ENCODE measurements at regions not wholly inside any gene's neighbourhood (a gene's known extent, or its start where the extent isn't known, plus 50 kb on each side); places are given as distances from the start of the nearest gene placed in this dataset.

DNA sequence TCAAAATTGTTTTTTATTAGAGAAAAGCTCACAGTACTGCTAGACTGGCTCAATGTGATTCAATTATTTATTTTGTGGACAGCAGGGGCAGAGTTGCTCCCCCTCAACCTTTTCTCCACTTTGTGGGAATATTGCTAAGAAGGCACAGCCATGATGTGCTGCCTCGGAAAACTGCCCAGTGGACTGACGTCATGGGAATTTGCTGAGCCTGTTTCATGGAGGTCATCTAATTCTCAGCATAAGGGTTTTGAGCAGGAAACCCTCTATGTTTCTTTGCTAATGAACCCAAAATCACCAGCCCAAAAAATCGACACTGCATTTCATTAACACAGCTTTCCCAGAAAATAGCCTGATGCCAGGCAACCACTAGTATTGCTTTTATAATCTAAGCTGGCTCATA, 228.8 kb upstream of the FAM3C start:
- TF ChIP-seq, protein P1, sequence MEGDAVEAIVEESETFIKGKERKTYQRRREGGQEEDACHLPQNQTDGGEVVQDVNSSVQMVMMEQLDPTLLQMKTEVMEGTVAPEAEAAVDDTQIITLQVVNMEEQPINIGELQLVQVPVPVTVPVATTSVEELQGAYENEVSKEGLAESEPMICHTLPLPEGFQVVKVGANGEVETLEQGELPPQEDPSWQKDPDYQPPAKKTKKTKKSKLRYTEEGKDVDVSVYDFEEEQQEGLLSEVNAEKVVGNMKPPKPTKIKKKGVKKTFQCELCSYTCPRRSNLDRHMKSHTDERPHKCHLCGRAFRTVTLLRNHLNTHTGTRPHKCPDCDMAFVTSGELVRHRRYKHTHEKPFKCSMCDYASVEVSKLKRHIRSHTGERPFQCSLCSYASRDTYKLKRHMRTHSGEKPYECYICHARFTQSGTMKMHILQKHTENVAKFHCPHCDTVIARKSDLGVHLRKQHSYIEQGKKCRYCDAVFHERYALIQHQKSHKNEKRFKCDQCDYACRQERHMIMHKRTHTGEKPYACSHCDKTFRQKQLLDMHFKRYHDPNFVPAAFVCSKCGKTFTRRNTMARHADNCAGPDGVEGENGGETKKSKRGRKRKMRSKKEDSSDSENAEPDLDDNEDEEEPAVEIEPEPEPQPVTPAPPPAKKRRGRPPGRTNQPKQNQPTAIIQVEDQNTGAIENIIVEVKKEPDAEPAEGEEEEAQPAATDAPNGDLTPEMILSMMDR (IDR thresholded peaks at IDR 0.05; ENCODE audit: control insufficient read depth, extremely low read depth, insufficient read depth) = no peak
- no peak overlapping the region for H3K4me3 ChIP-seq (ENCODE audit: low read depth, low read length)
- DNase-seq (ENCODE audit: low read depth) = no peak

DNA sequence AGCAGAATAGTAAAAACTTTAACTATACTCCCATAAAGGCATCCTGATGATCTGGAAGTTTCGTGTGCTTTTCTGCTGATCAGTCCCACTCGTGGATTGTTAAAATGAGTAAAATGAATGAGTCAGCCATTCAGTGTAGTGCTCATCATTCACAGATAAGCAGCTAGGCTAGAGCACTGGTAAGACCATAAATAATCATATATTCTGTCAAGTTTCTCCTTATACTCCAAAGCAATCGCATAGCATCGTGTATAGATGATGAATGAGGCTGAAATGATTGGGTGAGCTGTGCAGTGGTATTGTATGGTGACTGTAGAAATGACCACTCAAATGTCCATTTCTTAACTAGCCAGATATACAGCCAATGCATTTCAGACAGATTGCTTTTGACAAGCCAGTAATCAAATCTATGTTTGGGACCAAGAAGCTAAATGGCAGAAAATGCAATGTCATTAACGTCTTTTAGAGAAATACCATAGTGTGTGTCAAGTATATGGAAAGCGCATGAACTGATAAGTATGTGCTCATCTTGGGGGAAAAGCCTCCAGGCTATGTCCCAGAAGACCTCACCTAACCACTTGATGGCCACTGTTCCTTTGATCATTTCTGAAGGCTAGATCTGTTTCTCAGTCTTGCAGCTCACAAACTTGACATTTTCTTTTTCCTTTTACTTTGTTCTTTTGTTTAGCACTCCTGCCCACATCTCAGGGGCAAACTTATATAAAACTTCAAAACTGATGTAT, 227.2 kb upstream of the FAM3C start:
- DNase-seq (ENCODE audit: low read depth) = no peak
- no peak overlapping the region for H3K4me3 ChIP-seq (ENCODE audit: low read depth, low read length)
- TF ChIP-seq, protein P1 (IDR thresholded peaks at IDR 0.05; ENCODE audit: control insufficient read depth, extremely low read depth, insufficient read depth) = no peak

DNA sequence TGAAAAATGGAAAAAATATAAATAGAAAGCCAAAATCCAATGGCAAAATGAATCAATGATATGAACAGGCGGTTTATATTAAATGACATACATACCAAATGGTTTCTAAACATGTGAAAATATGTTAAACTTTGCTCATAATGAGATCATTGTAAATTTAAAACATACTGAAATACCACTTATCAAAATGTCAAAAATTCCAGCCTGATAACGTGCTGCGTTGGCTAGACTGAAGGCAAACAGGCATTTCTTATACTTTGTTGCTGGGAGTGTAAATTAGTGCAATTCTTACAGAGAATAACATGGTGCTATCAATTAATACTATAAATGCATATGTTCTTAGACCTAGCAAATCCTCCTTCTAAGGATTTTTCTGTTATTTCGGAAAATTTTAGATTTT, 225.8 kb upstream of the FAM3C start:
- H3K4me3 ChIP-seq (ENCODE audit: low read depth, low read length) = no peak overlapping the region
- no peak for DNase-seq (ENCODE audit: low read depth)
- TF ChIP-seq, protein P1 (IDR thresholded peaks at IDR 0.05; ENCODE audit: control insufficient read depth, extremely low read depth, insufficient read depth) = no peak

DNA sequence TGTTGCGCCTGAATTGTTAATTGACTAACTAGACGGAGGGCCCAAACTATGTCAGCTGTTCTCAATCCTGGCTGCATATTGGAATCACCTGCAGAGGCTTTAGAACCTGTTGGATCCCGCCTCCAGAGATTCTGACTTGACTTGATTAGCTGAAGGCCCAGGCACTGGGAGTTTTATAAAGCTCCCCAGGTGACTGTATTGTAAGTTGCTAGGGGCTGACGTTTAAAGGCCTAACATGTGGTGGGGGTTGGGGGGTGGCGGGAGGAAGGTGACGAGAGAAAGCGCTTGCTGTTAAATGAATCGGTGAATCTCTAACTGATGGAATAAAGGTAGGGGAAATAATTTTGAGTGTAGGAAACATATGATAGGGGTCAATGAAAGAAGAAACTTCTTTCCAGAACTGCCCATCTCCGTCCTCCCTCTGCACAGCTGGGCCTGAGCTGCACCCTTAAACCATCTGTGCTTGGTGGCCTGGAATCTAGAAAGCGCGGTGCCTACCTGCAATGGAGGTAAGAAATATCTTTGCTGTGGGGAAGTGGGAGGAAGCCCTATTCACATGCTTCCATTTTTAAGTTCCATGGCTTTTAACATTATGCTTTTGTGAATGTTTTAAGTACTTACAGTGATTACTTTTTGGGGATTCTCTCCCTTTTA, 225.0 kb upstream of the FAM3C start:
- TF ChIP-seq, protein P1 (IDR thresholded peaks at IDR 0.05; ENCODE audit: control insufficient read depth, extremely low read depth, insufficient read depth) = no peak
- no peak for DNase-seq (ENCODE audit: low read depth)
- no peak overlapping the region for H3K4me3 ChIP-seq (ENCODE audit: low read depth, low read length)

DNA sequence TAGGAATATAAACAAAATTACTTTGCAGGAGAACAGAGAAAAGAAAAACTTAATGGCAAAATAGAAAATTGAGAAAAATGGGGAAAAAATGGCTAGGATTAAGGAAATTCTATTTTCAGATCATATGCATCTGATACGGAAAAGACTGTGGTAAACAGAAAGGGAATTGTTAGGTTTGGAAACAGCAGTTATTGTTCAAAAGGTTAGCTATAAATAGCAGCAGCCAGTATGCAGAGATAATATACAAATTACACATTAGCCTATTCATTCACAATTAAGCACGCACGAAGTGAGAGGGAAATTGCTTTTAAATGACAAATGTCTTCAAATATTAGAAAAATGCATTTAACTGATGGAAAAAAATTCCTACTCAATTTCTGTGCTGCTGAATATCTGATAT, 224.1 kb upstream of the FAM3C start:
- DNase-seq (ENCODE audit: low read depth) = no peak
- TF ChIP-seq, protein P1 (IDR thresholded peaks at IDR 0.05; ENCODE audit: control insufficient read depth, extremely low read depth, insufficient read depth) = no peak
- no peak overlapping the region for H3K4me3 ChIP-seq (ENCODE audit: low read depth, low read length)

DNA sequence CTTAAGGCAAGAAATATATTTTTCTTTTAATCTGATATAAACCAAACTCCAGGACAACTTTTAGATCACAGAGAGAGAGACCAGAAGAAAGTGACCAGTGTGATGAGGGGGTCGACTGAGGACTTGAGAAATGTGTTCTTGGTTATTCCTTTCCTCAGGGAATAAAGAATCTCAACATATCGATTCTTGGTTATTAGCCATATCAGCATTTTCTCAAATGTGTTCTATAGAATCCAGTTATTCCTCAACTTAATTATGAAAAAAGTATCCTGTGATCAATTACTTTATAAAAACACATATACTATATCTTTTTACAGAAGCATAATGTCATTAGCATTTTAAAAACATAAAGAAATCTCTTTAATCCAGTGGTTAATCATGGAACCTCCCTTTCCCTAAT, 222.1 kb upstream of the FAM3C start:
- TF ChIP-seq, protein P1 (IDR thresholded peaks at IDR 0.05; ENCODE audit: control insufficient read depth, extremely low read depth, insufficient read depth) = no peak
- DNase-seq (ENCODE audit: low read depth) = no peak
- no peak overlapping the region for H3K4me3 ChIP-seq (ENCODE audit: low read depth, low read length)
